OCI-LY7 (cell line): ENCODE measurements at regions not wholly inside any gene's neighbourhood (a gene's known extent, or its start where the extent isn't known, plus 50 kb on each side); places are given as distances from the start of the nearest gene placed in this dataset.

Source experiments
- EZH2phosphoT487 ChIP-seq: fragments of 200-600 bp; sonication (generic); IDR thresholded peaks from 2 replicates; pipeline ENCODE4 v1.6.1; 2018; ENCODE audit warnings: low read depth, borderline replicate concordance, mild to moderate bottlenecking, mixed run types, antibody characterized with exemption, low read length, moderate library complexity, mixed read lengths
- TF ChIP-seq, protein P1 (sequence below): fragments of 200-600 bp; sonication (generic); conservative IDR thresholded peaks from 2 replicates; pipeline ENCODE4 v1.5.1; 2014; ENCODE audit warnings: mild to moderate bottlenecking, antibody characterized with exemption, low read length, moderate library complexity, mixed read lengths

DNA sequence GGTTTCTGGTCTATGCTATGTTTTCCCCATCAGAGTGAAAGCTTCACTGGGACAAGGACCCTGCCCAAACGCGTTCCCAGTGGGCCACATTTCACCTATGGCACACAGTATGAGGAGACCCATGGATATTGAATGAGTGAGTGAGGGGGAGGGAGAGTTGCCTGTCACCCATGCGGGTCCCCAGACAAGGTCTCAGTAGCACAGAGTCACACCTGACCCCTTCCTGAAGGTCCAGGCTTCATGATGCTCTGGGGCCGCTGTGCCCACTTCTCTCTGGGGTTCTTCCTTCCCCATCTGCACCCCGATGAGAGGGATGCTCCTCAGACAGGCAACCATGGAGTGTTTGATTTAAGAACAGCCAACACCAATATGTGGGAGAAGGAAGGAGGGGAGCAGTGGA, 72.3 kb upstream of the CSF3R start:
- TF ChIP-seq, protein P1, sequence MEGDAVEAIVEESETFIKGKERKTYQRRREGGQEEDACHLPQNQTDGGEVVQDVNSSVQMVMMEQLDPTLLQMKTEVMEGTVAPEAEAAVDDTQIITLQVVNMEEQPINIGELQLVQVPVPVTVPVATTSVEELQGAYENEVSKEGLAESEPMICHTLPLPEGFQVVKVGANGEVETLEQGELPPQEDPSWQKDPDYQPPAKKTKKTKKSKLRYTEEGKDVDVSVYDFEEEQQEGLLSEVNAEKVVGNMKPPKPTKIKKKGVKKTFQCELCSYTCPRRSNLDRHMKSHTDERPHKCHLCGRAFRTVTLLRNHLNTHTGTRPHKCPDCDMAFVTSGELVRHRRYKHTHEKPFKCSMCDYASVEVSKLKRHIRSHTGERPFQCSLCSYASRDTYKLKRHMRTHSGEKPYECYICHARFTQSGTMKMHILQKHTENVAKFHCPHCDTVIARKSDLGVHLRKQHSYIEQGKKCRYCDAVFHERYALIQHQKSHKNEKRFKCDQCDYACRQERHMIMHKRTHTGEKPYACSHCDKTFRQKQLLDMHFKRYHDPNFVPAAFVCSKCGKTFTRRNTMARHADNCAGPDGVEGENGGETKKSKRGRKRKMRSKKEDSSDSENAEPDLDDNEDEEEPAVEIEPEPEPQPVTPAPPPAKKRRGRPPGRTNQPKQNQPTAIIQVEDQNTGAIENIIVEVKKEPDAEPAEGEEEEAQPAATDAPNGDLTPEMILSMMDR, result no peak
- TF ChIP-seq EZH2phosphoT487, result no peak
